ENCODE measurements at regions not wholly inside any gene's neighbourhood (a gene's known extent, or its start where the extent isn't known, plus 50 kb on each side); places are given as distances from the start of the nearest gene placed in this dataset.

DNA sequence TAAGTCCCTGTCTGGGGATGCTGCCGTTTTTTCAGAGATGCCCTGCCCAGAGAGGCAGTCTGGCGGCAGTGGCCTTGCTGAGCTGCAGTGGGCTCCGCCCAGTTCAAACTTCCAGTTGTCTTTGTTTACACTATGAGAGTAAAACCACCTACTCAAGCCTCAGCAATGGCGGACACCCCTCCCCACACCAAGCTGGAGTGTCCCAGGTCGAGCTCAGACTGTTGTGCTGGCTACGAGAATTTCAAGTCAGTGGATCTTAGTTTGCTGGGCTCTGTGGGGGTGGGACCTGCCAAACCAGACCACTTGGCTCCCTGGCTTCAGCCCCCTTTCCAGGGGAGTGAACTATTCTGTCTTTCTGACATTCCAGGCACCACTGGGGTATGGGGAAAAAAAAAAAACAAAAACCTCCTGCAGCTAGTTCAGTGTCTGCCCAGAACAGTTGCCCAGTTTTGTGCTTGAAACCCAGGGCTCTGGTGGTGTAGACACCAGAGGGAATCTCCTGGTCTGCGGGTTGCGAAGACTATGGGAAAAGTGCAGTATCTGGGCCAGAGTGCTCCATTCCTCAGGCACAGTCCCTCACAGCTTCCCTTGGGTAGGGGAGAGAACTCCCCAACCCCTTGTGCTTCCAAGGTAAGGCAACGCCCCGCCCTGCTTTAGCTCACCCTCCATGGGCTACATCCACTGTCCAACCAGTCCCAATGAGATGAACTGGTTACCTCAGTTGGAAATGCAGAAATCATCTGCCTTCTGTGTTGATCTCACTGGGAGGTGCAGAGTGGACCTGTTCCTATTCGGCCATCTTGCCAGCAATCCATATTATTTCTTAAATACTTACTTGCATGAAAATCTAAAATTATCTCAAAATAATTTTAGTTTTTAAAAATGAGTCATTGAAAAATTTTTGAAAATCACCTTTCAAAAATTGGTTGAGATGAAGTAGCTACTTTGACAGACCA lies 338.0 kb downstream of the OSR1 start:
- TF ChIP-seq, protein P1, sequence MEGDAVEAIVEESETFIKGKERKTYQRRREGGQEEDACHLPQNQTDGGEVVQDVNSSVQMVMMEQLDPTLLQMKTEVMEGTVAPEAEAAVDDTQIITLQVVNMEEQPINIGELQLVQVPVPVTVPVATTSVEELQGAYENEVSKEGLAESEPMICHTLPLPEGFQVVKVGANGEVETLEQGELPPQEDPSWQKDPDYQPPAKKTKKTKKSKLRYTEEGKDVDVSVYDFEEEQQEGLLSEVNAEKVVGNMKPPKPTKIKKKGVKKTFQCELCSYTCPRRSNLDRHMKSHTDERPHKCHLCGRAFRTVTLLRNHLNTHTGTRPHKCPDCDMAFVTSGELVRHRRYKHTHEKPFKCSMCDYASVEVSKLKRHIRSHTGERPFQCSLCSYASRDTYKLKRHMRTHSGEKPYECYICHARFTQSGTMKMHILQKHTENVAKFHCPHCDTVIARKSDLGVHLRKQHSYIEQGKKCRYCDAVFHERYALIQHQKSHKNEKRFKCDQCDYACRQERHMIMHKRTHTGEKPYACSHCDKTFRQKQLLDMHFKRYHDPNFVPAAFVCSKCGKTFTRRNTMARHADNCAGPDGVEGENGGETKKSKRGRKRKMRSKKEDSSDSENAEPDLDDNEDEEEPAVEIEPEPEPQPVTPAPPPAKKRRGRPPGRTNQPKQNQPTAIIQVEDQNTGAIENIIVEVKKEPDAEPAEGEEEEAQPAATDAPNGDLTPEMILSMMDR (IDR thresholded peaks at IDR 0.05; ENCODE audit: low read depth, low read length, poor library complexity, severe bottlenecking) = no peak
- TF ChIP-seq EZH2phosphoT487 (IDR thresholded peaks at IDR 0.05; ENCODE audit: borderline replicate concordance, low read length) = no peak

Measured in DOHH2 (cell line).